Activated CD4-positive, alpha-beta T cell treated with anti-CD3 and anti-CD28 coated beads, Interleukin-2, amount 10 ng/mL, durations not matched to agents 7 days and 5 days (primary cell): ENCODE measurements at regions not wholly inside any gene's neighbourhood (a gene's known extent, or its start where the extent isn't known, plus 50 kb on each side); places are given as distances from the start of the nearest gene placed in this dataset.

Experiments
- CTCF ChIA-PET: fragments of 350-600 bp; sonication (Branson Sonifier 250); formaldehyde crosslinking; loops from one replicate; lab custom pipeline; 2021; ENCODE audit warnings: antibody characterized with exemption; lab: Charles Lee
- POLR2A ChIA-PET: fragments of 350-600 bp; sonication (Branson Sonifier 250); formaldehyde crosslinking; loops from one replicate; lab custom pipeline; 2021; ENCODE audit warnings: antibody characterized with exemption; lab: Charles Lee
- DNase-seq: peaks from one replicate; pipeline ENCODE4 v3.0.0-alpha.2; 2020
- H3K27ac Mint-ChIP-seq: one replicate; pipeline ENCODE4 v1.8.0; 2021; ENCODE audit warnings: mild to moderate bottlenecking, moderate library complexity, mixed read lengths
- H3K27me3 Mint-ChIP-seq: one replicate; pipeline ENCODE4 v1.8.0; 2021; ENCODE audit warnings: mixed read lengths
- H3K36me3 Mint-ChIP-seq: one replicate; pipeline ENCODE4 v1.8.0; 2021; ENCODE audit warnings: low read depth, mixed read lengths
- H3K4me1 Mint-ChIP-seq: one replicate; pipeline ENCODE4 v1.8.0; 2021; ENCODE audit warnings: mixed read lengths
- H3K4me3 Mint-ChIP-seq: one replicate; pipeline ENCODE4 v1.8.0; 2021; ENCODE audit warnings: mild to moderate bottlenecking, moderate library complexity, mixed read lengths
- H3K9me3 Mint-ChIP-seq: one replicate; pipeline ENCODE4 v1.8.0; 2021; ENCODE audit warnings: mixed read lengths

GRCh38 chr6:47146431-47147174, 104.5 kb upstream of the ADGRF1 start:
- ChIA-PET CTCF (no interaction called here), POLR2A (no interaction called here)
- H3K9me3 Mint-ChIP-seq = no peaks in the 10 kb centered on the region
- no peaks in the 10 kb centered on the region for H3K36me3 Mint-ChIP-seq
- no peaks in the 10 kb centered on the region for H3K4me1 Mint-ChIP-seq
- no peak overlapping the region for H3K4me3 Mint-ChIP-seq
- DNase-seq = no peak
- peaks cover 17% of the 10 kb centered on the region for H3K27me3 Mint-ChIP-seq
- H3K27ac Mint-ChIP-seq = no peak overlapping the region

GRCh38 chr6:47145212-47145611, 103.1 kb upstream of the ADGRF1 start:
- Mint-ChIP-seq H3K4me1 (no peaks in the 10 kb centered on the region), H3K4me3 (no peak overlapping the region), H3K27me3 (peaks cover 17% of the 10 kb centered on the region), H3K36me3 (no peaks in the 10 kb centered on the region), H3K27ac (no peak overlapping the region), H3K9me3 (no peaks in the 10 kb centered on the region)
- ChIA-PET POLR2A (no interaction called here), CTCF (no interaction called here)
- DNase-seq = no peak

- Mint-ChIP-seq H3K4me1 (no peaks in the 10 kb centered on the region), H3K4me3 (no peak overlapping the region), H3K36me3 (no peaks in the 10 kb centered on the region), H3K27ac (no peak overlapping the region), H3K27me3 (peaks cover 17% of the 10 kb centered on the region), H3K9me3 (no peaks in the 10 kb centered on the region)
- no peak for DNase-seq
- ChIA-PET CTCF (no interaction called here), POLR2A (no interaction called here)
Measured at GRCh38 chr6:47144306-47144705, 102.2 kb upstream of the ADGRF1 start.

GRCh38 chr6:47141963-47142362, 99.8 kb upstream of the ADGRF1 start:
- H3K27me3 Mint-ChIP-seq = peaks cover 10% of the 10 kb centered on the region
- no peak for DNase-seq
- POLR2A ChIA-PET = no interaction called here
- H3K9me3 Mint-ChIP-seq = no peaks in the 10 kb centered on the region
- no peaks in the 10 kb centered on the region for H3K36me3 Mint-ChIP-seq
- CTCF ChIA-PET = no interaction called here
- no peak overlapping the region for H3K27ac Mint-ChIP-seq
- H3K4me3 Mint-ChIP-seq = no peak overlapping the region
- H3K4me1 Mint-ChIP-seq = no peaks in the 10 kb centered on the region

- H3K9me3 Mint-ChIP-seq = no peaks in the 10 kb centered on the region
- no peaks in the 10 kb centered on the region for H3K36me3 Mint-ChIP-seq
- POLR2A ChIA-PET = no interaction called here
- no peaks in the 10 kb centered on the region for H3K4me1 Mint-ChIP-seq
- peaks cover 5% of the 10 kb centered on the region for H3K27me3 Mint-ChIP-seq
- no peak overlapping the region for H3K4me3 Mint-ChIP-seq
- no peak for DNase-seq
- H3K27ac Mint-ChIP-seq = no peak overlapping the region
- CTCF ChIA-PET = no interaction called here
Measured at GRCh38 chr6:47141171-47141570, 99.0 kb upstream of the ADGRF1 start.

- POLR2A ChIA-PET = no interaction called here
- Mint-ChIP-seq H3K9me3 (no peaks in the 10 kb centered on the region), H3K27me3 (peaks cover 3% of the 10 kb centered on the region), H3K4me1 (peaks cover 7% of the 10 kb centered on the region), H3K27ac (peak overlapping the region; percentile 3), H3K36me3 (no peaks in the 10 kb centered on the region), H3K4me3 (no peak overlapping the region)
- CTCF ChIA-PET = no interaction called here
- DNase-seq = no peak
Measured at GRCh38 chr6:47138046-47138445, 95.9 kb upstream of the ADGRF1 start.

- no peak for DNase-seq
- Mint-ChIP-seq H3K27me3 (no peaks in the 10 kb centered on the region), H3K36me3 (no peaks in the 10 kb centered on the region), H3K4me1 (peaks cover 7% of the 10 kb centered on the region), H3K4me3 (no peak overlapping the region), H3K27ac (no peak overlapping the region), H3K9me3 (no peaks in the 10 kb centered on the region)
- ChIA-PET POLR2A (no interaction called here), CTCF (no interaction called here)
Measured at GRCh38 chr6:47137073-47137472, 94.9 kb upstream of the ADGRF1 start.

- Mint-ChIP-seq H3K27me3 (no peaks in the 10 kb centered on the region), H3K9me3 (no peaks in the 10 kb centered on the region), H3K4me3 (no peak overlapping the region), H3K4me1 (peaks cover 7% of the 10 kb centered on the region), H3K27ac (no peak overlapping the region), H3K36me3 (no peaks in the 10 kb centered on the region)
- POLR2A ChIA-PET = no interaction called here
- CTCF ChIA-PET = interaction anchor here (0.7 kb wide), 1 partner anchor 67 kb away, joined by 3 read pairs; no protein-coding TSS in a partner anchor
- DNase-seq = no peak
Measured at GRCh38 chr6:47135772-47136171, 93.6 kb upstream of the ADGRF1 start.

GRCh38 chr6:47134476-47135189, 92.5 kb upstream of the ADGRF1 start:
- no peak overlapping the region for H3K27ac Mint-ChIP-seq
- no peak for DNase-seq
- H3K4me1 Mint-ChIP-seq = peaks cover 7% of the 10 kb centered on the region
- CTCF ChIA-PET = no interaction called here
- POLR2A ChIA-PET = no interaction called here
- no peaks in the 10 kb centered on the region for H3K36me3 Mint-ChIP-seq
- no peak overlapping the region for H3K4me3 Mint-ChIP-seq
- H3K9me3 Mint-ChIP-seq = no peaks in the 10 kb centered on the region
- H3K27me3 Mint-ChIP-seq = no peaks in the 10 kb centered on the region

GRCh38 chr6:47133230-47134000, 91.3 kb upstream of the ADGRF1 start:
- Mint-ChIP-seq H3K27me3 (no peaks in the 10 kb centered on the region), H3K27ac (no peak overlapping the region), H3K4me3 (no peak overlapping the region), H3K36me3 (no peaks in the 10 kb centered on the region), H3K9me3 (no peaks in the 10 kb centered on the region), H3K4me1 (peaks cover 7% of the 10 kb centered on the region)
- DNase-seq = no peak
- CTCF ChIA-PET = no interaction called here
- POLR2A ChIA-PET = no interaction called here

- POLR2A ChIA-PET = no interaction called here
Measured at GRCh38 chr6:47132724-47133123, 90.6 kb upstream of the ADGRF1 start.

GRCh38 chr6:47131773-47132172, 89.6 kb upstream of the ADGRF1 start:
- POLR2A ChIA-PET = no interaction called here
- Mint-ChIP-seq H3K36me3 (no peaks in the 10 kb centered on the region), H3K27ac (no peak overlapping the region), H3K4me1 (peaks cover 7% of the 10 kb centered on the region), H3K27me3 (no peaks in the 10 kb centered on the region), H3K4me3 (no peak overlapping the region), H3K9me3 (no peaks in the 10 kb centered on the region)
- no peak for DNase-seq
- CTCF ChIA-PET = no interaction called here

More at GRCh38 chr6:47132724-47133123, 90.6 kb upstream of the ADGRF1 start:
- CTCF ChIA-PET = no interaction called here
- Mint-ChIP-seq H3K27me3 (no peaks in the 10 kb centered on the region), H3K4me3 (no peak overlapping the region), H3K9me3 (no peaks in the 10 kb centered on the region), H3K36me3 (no peaks in the 10 kb centered on the region), H3K27ac (no peak overlapping the region), H3K4me1 (peaks cover 7% of the 10 kb centered on the region)
- DNase-seq = no peak

- Mint-ChIP-seq H3K4me3 (no peak overlapping the region), H3K4me1 (peaks cover 7% of the 10 kb centered on the region), H3K27me3 (no peaks in the 10 kb centered on the region), H3K36me3 (no peaks in the 10 kb centered on the region), H3K9me3 (no peaks in the 10 kb centered on the region), H3K27ac (no peak overlapping the region)
- ChIA-PET CTCF (no interaction called here), POLR2A (no interaction called here)
- no peak for DNase-seq
Measured at GRCh38 chr6:47130086-47130485, 88.0 kb upstream of the ADGRF1 start.
